Tibial nerve (tissue), 4 donors: ENCODE measurements at regions not wholly inside any gene's neighbourhood (a gene's known extent, or its start where the extent isn't known, plus 50 kb on each side); places are given as distances from the start of the nearest gene placed in this dataset.

Source experiments
- DNase-seq, 2 donors: peaks; one replicate each; pipeline ENCODE4 v3.0.0-alpha.2; 2019; ENCODE audit warnings: low spot score in 2 of 2
- H3K27ac ChIP-seq, 4 donors: fragments of 200-600 bp; sonication (generic) in 3 of 4; one replicate each; pipeline ENCODE4 v1.5.1; 2017 to 2019; ENCODE audit warnings: mild to moderate bottlenecking in 1 of 4
- H3K27me3 ChIP-seq, 2 donors: fragments of 200-600 bp; sonication (generic) in 1 of 2; one replicate each; pipeline versions ENCODE4 v1.5.1 to v1.6.0; 2017 to 2019
- H3K36me3 ChIP-seq, 3 donors: fragments of 200-600 bp; sonication (generic); one replicate each; pipeline ENCODE4 v1.5.1; 2018 to 2019
- H3K4me1 ChIP-seq, 4 donors: fragments of 200-600 bp; sonication (generic) in 3 of 4; one replicate each; pipeline ENCODE4 v1.5.1; 2017 to 2019
- H3K4me3 ChIP-seq, 4 donors: fragments of 200-600 bp; sonication (generic) in 3 of 4; one replicate each; pipeline ENCODE4 v1.5.1; 2017 to 2019; ENCODE audit warnings: mild to moderate bottlenecking in 1 of 4, moderate library complexity in 1 of 4
- H3K9me3 ChIP-seq, 4 donors: fragments of 200-600 bp; sonication (generic) in 3 of 4; one replicate each; pipeline ENCODE4 v1.5.1; 2017 to 2019
- CTCF ChIP-seq, 5 experiments: fragments of 200-600 bp in 3 of 5; fragments of 450-650 bp in 2 of 5; sonication (generic) in 3 of 5; IDR thresholded peaks; one replicate each; pipeline ENCODE4 v1.5.1; 2016 to 2019; ENCODE audit warnings: antibody characterized with exemption in 5 of 5, mild to moderate bottlenecking in 3 of 5, moderate library complexity in 2 of 5
- EP300 ChIP-seq, 2 donors: sonication (generic); formaldehyde crosslinking; IDR thresholded peaks; one replicate each; pipeline ENCODE4 v1.6.1; 2017; ENCODE audit warnings: antibody characterized with exemption in 2 of 2, mild to moderate bottlenecking in 1 of 2
- POLR2A ChIP-seq, 2 donors: fragments of 450-650 bp; IDR thresholded peaks; one replicate each; pipeline ENCODE4 v1.6.1; 2017; ENCODE audit warnings: antibody characterized with exemption in 2 of 2, mild to moderate bottlenecking in 2 of 2, moderate library complexity in 2 of 2
- WGBS, 2 donors: methylation state at CpG; one replicate each; pipeline ENCODE4 v1.1.5; 2018; 5-methylcytosine and 5-hydroxymethylcytosine counted together

GRCh38 chr6:170095273-170095981 lies 195.5 kb downstream of the DLL1 start:
- H3K27ac ChIP-seq, result no peak overlapping the region
- peaks cover 0 to 6% (median 0%) of the 10 kb centered on the region in 4 donors for H3K4me1 ChIP-seq
- peaks cover 0 to 2% (median 0%) of the 10 kb centered on the region in 4 donors for H3K9me3 ChIP-seq
- no peaks in the 10 kb centered on the region for H3K36me3 ChIP-seq
- H3K4me3 ChIP-seq, result no peak overlapping the region
- H3K27me3 ChIP-seq, result peaks cover 0 to 6% of the 10 kb centered on the region in 2 donors
- TF ChIP-seq CTCF (IDR thresholded peaks at IDR 0.05), result no peak
- no peak for TF ChIP-seq EP300 (IDR thresholded peaks at IDR 0.05)
- TF ChIP-seq POLR2A (IDR thresholded peaks at IDR 0.05), result no peak
- DNase-seq, result no peak
- WGBS, 2 donors, result 66 to 69% methylated on average over 21 of the region's 21 CpGs

GRCh38 chr6:170094686-170095272 lies 196.1 kb downstream of the DLL1 start:
- no peak overlapping the region for H3K27ac ChIP-seq
- H3K27me3 ChIP-seq, result peaks cover 0 to 6% of the 10 kb centered on the region in 2 donors
- TF ChIP-seq CTCF (IDR thresholded peaks at IDR 0.05), result no peak
- TF ChIP-seq POLR2A (IDR thresholded peaks at IDR 0.05), result no peak
- no peak for TF ChIP-seq EP300 (IDR thresholded peaks at IDR 0.05)
- no peak overlapping the region for H3K4me3 ChIP-seq
- no peaks in the 10 kb centered on the region for H3K36me3 ChIP-seq
- WGBS, 2 donors, result 80 to 84% methylated on average over 9 of the region's 9 CpGs
- no peak for DNase-seq
- no peaks in the 10 kb centered on the region for H3K9me3 ChIP-seq
- H3K4me1 ChIP-seq, result peaks cover 0 to 6% (median 2%) of the 10 kb centered on the region in 4 donors

GRCh38 chr6:170093658-170094596 lies 197.0 kb downstream of the DLL1 start:
- no peak for TF ChIP-seq EP300 (IDR thresholded peaks at IDR 0.05)
- no peak for TF ChIP-seq POLR2A (IDR thresholded peaks at IDR 0.05)
- Histone ChIP-seq H3K36me3 (no peaks in the 10 kb centered on the region), H3K27ac (no peak overlapping the region), H3K9me3 (no peaks in the 10 kb centered on the region), H3K4me1 (peaks cover 0 to 7% (median 3%) of the 10 kb centered on the region in 4 donors), H3K27me3 (peaks cover 0 to 6% of the 10 kb centered on the region in 2 donors), H3K4me3 (no peak overlapping the region)
- WGBS, 2 donors, result 83 to 89% methylated on average over 31 to 35 of the region's 37 CpGs
- DNase-seq, result no peak

- Histone ChIP-seq H3K27me3 (peaks cover 0 to 6% of the 10 kb centered on the region in 2 donors), H3K27ac (no peak overlapping the region), H3K4me1 (peaks cover 0 to 13% (median 5%) of the 10 kb centered on the region in 4 donors), H3K9me3 (no peaks in the 10 kb centered on the region), H3K36me3 (no peaks in the 10 kb centered on the region), H3K4me3 (no peak overlapping the region)
- DNase-seq, result no peak
- TF ChIP-seq POLR2A (IDR thresholded peaks at IDR 0.05) (no peak), CTCF (IDR thresholded peaks at IDR 0.05) (no peak), EP300 (IDR thresholded peaks at IDR 0.05) (no peak)
- 64 to 74% methylated on average over 17 of the region's 17 CpGs for WGBS, 2 donors
These were observed 197.6 kb downstream of the DLL1 start for GRCh38 chr6:170093276-170093657.

- TF ChIP-seq POLR2A (IDR thresholded peaks at IDR 0.05), result no peak
- TF ChIP-seq CTCF (IDR thresholded peaks at IDR 0.05), result no peak
- TF ChIP-seq EP300 (IDR thresholded peaks at IDR 0.05), result no peak
- peaks cover 0 to 13% (median 5%) of the 10 kb centered on the region in 4 donors for H3K4me1 ChIP-seq
- H3K36me3 ChIP-seq, result no peaks in the 10 kb centered on the region
- H3K4me3 ChIP-seq, result no peak overlapping the region
- no peak for DNase-seq
- no peak overlapping the region for H3K27ac ChIP-seq
- peaks cover 0 to 6% of the 10 kb centered on the region in 2 donors for H3K27me3 ChIP-seq
- no peaks in the 10 kb centered on the region for H3K9me3 ChIP-seq
- WGBS, 2 donors, result 63 to 74% methylated on average over 15 of the region's 15 CpGs
These were observed 198.1 kb downstream of the DLL1 start for GRCh38 chr6:170092826-170093225.
